ENCODE measurements at regions not wholly inside any gene's neighbourhood (a gene's known extent, or its start where the extent isn't known, plus 50 kb on each side); places are given as distances from the start of the nearest gene placed in this dataset.

DNA sequence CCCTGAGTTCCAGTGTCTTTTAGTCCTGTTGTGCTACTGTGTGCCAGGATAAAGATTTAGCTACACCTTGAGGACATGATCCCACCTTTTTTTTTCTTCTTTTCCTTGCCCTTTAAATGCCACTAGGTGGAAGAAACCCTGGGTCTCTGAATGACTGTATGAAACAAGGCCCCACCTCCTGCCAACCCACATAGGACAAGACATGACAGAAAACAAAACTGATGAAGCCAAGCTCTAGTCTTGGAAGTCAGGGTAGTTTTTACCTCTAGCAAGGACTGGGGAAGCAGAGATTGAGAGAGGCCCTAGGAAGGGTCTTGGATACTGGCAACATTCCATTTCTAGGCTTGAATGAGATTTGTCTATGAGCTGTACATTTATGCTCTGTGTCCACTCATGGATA, 410.7 kb downstream of the MIAT start:
- DNase-seq (no peak), FAIRE-seq (no peak)
- intact Hi-C loops (cut with DNase I): no loop called here
- TF ChIP-seq, protein P1, sequence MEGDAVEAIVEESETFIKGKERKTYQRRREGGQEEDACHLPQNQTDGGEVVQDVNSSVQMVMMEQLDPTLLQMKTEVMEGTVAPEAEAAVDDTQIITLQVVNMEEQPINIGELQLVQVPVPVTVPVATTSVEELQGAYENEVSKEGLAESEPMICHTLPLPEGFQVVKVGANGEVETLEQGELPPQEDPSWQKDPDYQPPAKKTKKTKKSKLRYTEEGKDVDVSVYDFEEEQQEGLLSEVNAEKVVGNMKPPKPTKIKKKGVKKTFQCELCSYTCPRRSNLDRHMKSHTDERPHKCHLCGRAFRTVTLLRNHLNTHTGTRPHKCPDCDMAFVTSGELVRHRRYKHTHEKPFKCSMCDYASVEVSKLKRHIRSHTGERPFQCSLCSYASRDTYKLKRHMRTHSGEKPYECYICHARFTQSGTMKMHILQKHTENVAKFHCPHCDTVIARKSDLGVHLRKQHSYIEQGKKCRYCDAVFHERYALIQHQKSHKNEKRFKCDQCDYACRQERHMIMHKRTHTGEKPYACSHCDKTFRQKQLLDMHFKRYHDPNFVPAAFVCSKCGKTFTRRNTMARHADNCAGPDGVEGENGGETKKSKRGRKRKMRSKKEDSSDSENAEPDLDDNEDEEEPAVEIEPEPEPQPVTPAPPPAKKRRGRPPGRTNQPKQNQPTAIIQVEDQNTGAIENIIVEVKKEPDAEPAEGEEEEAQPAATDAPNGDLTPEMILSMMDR (IDR thresholded peaks at IDR 0.05; ENCODE audit: borderline replicate concordance, extremely low read depth, insufficient read depth): no peak
- H3K27me3 ChIP-seq (ENCODE audit: control insufficient read depth, insufficient read depth, low read length): no peaks in the 10 kb centered on the region
- H3K9me3 ChIP-seq (ENCODE audit: control insufficient read depth in 2 of 3, insufficient read depth in 1 of 3, low read length in 3 of 3): no peaks in the 10 kb centered on the region
- H3K36me3 ChIP-seq (ENCODE audit: control insufficient read depth in 2 of 3, insufficient read depth in 3 of 3, low read length in 3 of 3): no peaks in the 10 kb centered on the region
- no peaks in the 10 kb centered on the region for H3K4me1 ChIP-seq (ENCODE audit: control insufficient read depth in 2 of 3, insufficient read depth in 2 of 3, low read depth in 1 of 3, low read length in 3 of 3)
- no peak overlapping the region for H3K4me3 ChIP-seq (ENCODE audit: low read length in 3 of 3)
- H3K9ac ChIP-seq (ENCODE audit: low read length in 3 of 3): no peak overlapping the region
- H3K27ac ChIP-seq (ENCODE audit: low read depth in 2 of 2, low read length in 2 of 2): no peak overlapping the region

DNA sequence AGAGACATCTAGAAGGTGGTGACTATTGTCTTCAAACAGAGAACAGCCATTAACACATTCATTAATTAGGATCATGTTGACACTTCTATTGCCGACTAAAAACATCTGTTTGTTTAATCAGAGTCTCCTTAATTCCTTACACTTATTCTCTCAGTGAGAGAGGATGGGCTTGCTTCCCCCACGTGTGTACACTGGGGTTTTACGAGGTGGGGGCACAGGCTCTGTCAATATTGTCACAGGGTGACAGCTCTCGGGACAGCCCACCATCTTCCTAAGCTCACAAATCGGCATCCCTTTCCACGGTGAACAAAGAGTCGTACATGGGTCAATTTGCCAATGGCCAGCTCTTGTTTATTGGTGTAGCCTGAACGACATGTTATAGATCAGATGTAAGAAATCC, 413.2 kb downstream of the MIAT start:
- DNase-seq: no peak
- Histone ChIP-seq H3K27ac (ENCODE audit: low read depth in 2 of 2, low read length in 2 of 2) (no peak overlapping the region), H3K4me1 (ENCODE audit: control insufficient read depth in 2 of 3, insufficient read depth in 2 of 3, low read depth in 1 of 3, low read length in 3 of 3) (no peaks in the 10 kb centered on the region), H3K36me3 (ENCODE audit: control insufficient read depth in 2 of 3, insufficient read depth in 3 of 3, low read length in 3 of 3) (no peaks in the 10 kb centered on the region), H3K9me3 (ENCODE audit: control insufficient read depth in 2 of 3, insufficient read depth in 1 of 3, low read length in 3 of 3) (no peaks in the 10 kb centered on the region), H3K9ac (ENCODE audit: low read length in 3 of 3) (no peak overlapping the region), H3K27me3 (ENCODE audit: control insufficient read depth, insufficient read depth, low read length) (no peaks in the 10 kb centered on the region), H3K4me3 (ENCODE audit: low read length in 3 of 3) (no peak overlapping the region)
- FAIRE-seq: no peak
- intact Hi-C loops (cut with DNase I): no loop called here
- TF ChIP-seq, protein P1 (IDR thresholded peaks at IDR 0.05; ENCODE audit: borderline replicate concordance, extremely low read depth, insufficient read depth): no peak

DNA sequence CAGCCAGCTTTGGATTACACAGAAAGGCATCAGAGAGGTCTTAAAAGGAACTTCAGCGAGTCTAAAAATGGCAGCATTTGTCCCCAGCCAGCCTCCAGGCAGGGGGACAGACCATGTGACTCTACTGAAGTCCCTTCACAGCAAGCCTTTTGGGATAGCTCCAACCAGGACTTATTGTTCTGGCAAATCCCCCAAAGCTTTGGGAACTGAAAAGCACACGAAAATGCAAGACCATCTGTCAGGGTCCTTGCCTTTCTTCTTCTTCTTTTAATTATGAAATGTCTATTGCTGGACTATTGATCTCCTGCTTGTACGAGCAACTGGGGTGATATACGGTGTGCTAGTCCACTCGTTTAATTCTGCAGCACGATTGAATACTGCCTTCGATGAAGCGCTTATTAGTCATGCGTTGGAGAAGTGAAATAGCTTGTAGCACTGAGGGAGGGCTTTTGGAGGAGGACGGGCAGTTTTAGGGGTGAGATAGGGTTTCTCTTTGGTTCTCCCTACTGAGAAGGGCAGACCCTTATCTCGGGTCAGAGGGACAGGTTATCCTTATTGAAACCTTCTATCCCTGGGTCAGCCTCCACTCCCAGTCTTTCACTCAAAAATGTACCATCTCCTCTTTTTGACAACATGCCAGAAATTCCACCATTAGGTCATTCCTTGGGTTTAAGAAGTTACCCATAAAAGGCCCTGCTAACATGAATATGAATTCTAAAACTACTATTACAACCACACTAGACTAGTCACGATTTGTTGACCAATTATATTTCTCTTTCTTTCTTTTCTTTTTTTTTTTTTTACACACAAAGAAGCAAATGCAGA, 416.4 kb downstream of the MIAT start:
- TF ChIP-seq, protein P1 (IDR thresholded peaks at IDR 0.05; ENCODE audit: borderline replicate concordance, extremely low read depth, insufficient read depth): no peak
- H3K36me3 ChIP-seq (ENCODE audit: control insufficient read depth in 2 of 3, insufficient read depth in 3 of 3, low read length in 3 of 3): no peaks in the 10 kb centered on the region
- intact Hi-C loops (cut with DNase I): no loop called here

More for the DNA sequence above, 416.4 kb downstream of the MIAT start:
- DNase-seq: no peak
- no peak for FAIRE-seq
- Histone ChIP-seq H3K9ac (ENCODE audit: low read length in 3 of 3) (no peak overlapping the region), H3K9me3 (ENCODE audit: control insufficient read depth in 2 of 3, insufficient read depth in 1 of 3, low read length in 3 of 3) (no peaks in the 10 kb centered on the region), H3K27me3 (ENCODE audit: control insufficient read depth, insufficient read depth, low read length) (peaks cover 4% of the 10 kb centered on the region), H3K4me1 (ENCODE audit: control insufficient read depth in 2 of 3, insufficient read depth in 2 of 3, low read depth in 1 of 3, low read length in 3 of 3) (no peaks in the 10 kb centered on the region), H3K27ac (ENCODE audit: low read depth in 2 of 2, low read length in 2 of 2) (no peak overlapping the region), H3K4me3 (ENCODE audit: low read length in 3 of 3) (no peak overlapping the region)

All from kidney (tissue), 13 donors.